Esophagus mucosa (tissue), 1 donor: ENCODE measurements at regions not wholly inside any gene's neighbourhood (a gene's known extent, or its start where the extent isn't known, plus 50 kb on each side); places are given as distances from the start of the nearest gene placed in this dataset.

Experiments
- ATAC-seq: fragments of 200-7000 bp; cut with Tn5 transposase; one replicate; pipeline ENCODE4 v1.9.1; 2020
- donor health status: DM: yes; HTN: yes; CAD: no.

DNA sequence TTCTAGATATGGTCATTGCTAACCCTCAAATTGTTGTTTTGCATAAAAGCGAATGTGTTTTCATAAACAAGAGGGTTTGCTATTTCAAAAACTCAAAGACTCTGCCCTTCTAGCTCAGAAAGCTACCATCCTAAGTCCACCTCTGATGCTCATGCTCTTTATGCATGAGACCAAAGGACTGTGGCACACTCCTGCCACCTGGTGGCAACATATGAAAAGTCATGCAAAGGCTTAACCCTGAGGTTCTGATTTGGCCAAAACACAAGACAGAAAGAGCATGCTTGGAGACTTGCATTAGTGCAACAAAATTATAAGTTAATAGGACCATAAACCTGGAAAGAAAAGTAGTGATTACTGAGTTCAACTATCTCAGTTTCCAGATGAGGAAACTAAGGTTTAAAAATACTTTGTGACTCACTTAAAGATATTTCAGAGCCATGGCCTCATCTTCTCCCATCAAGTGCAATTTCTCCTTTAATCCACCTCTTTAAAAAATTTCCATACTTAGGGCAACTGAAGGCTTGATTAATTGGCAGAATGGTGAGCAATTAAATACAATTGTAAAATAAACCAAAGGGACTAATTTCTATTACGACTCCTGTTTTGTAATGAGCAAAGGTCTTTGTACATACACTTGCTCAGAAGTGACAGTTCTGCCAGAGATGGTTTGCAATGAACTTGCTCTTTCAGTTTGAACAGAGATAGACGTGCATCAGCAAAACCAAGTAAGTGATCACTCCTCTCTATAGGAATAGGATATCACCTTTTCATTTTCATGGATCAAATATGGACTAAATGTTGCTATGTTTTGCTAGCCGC, 110.7 kb upstream of the RAD23B start:
- ATAC-seq, result peak; percentile 82

DNA sequence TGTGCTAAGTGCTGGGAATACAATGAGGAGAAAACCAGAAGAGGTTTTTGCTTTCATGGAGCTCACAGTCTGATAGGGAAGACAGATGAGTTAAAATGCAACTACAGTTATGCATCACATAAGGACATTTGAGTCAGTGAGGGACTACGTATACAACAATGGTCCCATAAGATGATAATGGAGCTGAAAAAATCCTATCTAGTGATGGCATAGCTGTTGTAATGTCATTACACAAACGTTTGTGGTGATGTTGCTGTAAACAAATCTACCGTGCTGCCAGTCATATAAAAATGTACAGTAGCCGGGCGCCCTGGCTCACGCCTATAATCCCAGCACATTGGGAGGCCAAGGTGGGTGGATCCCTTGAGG, 110.1 kb upstream of the RAD23B start:
- no peak for ATAC-seq

DNA sequence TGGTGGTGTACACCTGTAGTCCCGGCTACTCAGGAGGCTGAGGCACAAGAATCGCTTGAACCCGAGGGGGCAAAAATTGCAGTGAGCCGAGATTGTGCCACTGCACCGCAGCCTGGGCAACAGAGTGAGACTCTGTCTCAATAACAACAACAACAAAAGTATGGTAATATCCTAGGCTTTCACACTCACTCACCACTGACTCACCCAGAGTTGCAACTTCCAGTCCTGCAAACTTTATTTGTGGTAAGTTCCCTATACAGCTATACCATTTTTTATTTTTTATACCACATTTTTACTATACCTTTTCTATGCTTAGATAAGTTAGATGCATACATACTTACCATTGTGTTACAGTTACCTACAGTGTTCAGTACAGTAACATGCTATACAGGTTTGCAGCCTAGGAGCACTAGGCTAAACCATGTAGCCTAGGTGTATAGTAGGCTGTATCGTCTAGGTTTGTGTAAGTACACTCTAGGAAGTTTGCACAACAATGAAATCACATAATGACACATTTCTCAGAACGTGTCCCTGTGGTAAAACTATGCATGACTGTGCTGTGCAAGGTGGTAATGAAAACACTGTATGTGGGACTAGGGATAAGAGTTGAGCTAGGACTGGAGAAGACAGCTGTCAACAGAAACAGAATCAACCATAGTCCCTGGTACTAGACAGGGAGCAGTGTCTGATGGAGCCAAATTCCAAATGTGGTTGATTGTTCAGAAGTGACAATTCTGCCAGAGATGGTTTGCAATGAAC, 109.5 kb upstream of the RAD23B start:
- ATAC-seq, result peak; percentile 41

DNA sequence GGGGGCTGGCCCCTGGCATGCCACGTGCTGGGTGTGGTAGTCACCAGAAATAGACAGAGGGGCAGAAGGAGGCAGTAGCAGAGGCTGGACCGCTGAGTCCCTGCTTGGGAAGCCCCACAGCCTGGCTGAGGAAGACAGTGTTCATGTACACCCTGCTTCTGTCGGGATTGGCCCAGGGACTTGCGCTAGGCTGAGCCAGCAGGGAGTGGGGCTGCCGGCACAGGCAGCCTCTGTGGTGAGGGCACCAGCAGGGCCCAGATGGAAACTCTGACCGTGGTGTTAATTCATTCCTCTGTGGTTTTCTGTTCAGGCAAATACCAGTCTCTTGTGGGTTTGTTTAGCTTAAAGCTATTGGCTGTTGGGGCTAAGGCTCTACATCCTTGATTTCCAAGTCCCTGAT, 108.6 kb upstream of the RAD23B start:
- no peak for ATAC-seq

GRCh38 chr9:107175041-107175440, 108.0 kb upstream of the RAD23B start:
- peak; percentile 62 for ATAC-seq

DNA sequence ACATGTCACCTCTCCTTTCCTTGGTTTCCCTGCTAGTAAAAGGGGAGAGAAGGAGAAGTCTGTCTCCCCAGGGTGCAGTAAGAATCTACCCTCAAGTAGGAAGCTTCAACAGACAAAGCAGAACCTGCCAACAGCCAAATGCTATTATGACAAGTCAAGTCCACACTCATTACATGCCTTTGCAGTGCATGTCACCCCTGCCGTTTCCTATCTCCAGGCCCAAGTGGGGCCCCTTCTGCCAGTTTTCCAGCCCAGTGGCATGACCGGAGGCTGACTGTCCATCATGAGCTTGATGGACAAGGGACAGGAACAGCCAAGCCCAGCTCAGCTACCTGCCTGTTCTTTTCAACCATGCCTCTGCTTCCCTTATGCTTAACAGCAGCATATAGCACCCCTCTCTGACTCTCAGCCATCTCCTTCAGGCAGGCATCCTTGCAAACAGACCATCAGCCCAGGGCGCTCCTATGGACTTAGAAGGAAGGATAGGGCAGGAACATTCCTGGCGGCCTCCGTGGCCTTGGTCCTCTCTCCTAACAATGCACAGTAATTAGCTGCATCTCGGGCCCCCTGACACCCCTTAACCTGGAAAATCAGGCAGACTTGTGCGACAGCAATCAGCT, 107.2 kb upstream of the RAD23B start:
- no peak for ATAC-seq

- no peak for ATAC-seq
Measured at GRCh38 chr9:107176436-107177151, 106.5 kb upstream of the RAD23B start.

DNA sequence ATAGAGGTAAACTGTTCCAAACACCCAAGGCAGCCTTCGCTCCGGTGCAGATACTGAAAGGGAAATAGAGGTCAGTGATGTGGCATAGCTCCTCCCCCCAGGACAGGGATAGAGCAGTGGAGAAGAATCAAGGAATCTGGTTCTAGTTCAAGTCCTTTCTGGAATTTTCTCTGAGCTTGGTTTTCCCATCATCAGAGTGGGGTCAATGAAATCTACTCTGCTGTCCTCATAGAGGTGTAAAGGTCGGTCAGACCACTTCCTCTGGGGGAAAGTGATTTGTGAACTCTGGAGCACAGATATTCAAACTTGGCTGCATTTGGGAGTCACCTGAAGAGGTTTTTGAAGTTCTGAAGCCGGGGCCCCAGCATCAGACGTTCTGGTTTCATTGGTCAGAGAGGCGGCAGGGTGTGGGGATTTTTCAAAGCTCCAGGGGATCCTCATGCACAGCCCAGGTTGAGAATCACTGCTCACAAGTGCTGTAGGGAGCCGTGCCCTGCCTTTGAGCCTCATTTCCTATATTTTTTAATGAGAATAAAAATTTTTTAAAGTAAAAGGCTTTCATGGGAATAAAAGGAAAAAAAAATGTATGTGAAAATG, 105.7 kb upstream of the RAD23B start:
- ATAC-seq, result no peak

DNA sequence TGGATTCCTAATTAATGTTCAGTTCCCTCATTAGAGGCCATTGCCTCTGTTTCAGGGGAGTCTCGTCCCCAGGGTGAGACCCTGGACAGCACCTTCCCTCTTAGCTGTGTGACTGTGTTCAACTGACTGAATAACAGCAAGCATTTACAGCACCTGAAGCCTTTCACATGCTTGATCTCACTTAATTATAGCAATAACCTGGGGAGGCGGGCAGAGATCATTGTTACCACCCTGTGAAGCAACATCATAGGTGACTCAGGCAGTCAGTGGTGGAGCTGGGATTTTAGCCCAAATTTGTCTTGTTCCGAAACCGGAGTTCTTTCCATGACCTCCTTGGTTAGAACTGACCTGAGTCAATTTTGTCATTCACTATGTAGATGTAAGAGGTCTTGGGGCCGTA, 105.2 kb upstream of the RAD23B start:
- no peak for ATAC-seq

GRCh38 chr9:107178293-107178692, 104.8 kb upstream of the RAD23B start:
- no peak for ATAC-seq

DNA sequence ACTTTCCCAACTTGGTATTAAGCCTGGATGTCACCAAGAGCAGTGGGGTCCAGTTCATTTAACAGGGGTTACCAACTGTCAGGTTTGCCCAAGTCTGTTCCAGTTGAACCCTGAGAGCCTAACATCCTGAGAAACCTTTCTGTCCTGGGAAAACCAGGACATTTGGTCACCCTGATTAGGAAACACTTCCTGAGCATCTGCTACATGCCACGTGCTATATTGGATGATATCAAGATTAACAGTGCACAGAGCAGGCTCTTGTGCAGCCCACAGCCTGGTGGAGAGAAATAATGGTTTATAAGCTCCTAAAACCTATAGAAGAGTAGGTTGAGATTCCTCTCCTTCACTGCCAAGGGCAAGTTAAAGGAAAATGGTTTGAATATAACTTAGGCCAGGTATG, 102.9 kb upstream of the RAD23B start:
- ATAC-seq, result no peak

DNA sequence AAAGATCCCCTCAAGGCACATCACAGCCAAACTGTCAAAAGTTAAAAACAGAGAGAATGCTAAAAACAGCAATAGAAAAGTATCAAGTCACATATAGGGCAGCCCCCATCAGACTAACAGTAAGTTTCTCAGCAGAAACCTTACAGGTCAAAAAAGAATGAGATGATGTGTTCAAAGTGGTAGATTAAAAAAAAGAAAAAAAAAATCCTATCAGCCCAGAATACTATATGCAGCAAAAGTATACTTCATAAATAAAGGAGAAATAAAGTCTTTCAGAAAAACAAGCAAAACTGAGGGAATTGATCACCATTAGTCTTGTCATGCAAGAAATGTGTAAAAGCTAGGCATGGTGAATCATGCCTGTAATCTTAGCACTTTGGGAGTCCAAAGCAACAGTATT, 99.9 kb upstream of the RAD23B start:
- no peak for ATAC-seq

- no peak for ATAC-seq
Measured at GRCh38 chr9:107188376-107188775, 94.7 kb upstream of the RAD23B start.

DNA sequence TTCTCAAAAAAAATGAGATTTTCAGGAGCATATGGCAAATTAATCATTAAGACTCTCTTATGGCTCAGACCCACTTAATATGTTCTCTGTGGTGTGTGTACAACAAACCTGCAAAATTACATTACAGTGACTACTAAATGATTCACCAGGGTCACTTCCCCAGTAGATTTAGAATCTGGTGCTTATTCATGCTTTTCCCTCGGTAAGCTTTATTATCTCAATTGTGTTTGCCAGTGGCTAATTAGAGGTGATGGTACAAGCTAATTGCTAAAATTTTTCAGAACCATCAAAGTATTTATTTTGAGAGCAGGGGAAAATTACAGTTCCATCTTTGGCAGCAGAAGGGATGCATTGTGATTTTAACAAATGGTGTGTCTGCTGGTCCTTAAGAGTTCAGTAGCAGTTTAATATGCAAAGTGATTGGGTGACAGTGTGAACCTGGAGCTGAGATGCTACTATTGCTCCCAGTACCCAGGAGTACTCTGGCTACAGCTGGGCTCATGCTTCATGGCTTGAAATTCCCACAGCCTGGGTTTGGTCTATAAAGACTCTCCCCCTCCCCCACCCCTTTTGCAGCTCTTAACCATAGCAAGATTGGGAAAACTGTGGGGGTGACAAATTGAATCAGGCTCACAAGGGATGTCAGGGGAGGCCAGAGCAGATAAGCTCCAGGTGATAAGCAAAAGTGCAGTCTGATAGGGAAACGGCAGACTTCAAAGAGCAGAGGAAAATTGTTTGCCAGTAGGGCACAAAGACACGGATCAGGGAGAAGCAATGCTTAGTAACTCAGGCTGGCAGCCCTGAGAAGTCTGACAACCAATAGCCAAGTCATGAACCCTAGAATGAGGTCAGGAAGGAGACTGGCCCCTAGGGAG, 92.8 kb upstream of the RAD23B start:
- no peak for ATAC-seq

DNA sequence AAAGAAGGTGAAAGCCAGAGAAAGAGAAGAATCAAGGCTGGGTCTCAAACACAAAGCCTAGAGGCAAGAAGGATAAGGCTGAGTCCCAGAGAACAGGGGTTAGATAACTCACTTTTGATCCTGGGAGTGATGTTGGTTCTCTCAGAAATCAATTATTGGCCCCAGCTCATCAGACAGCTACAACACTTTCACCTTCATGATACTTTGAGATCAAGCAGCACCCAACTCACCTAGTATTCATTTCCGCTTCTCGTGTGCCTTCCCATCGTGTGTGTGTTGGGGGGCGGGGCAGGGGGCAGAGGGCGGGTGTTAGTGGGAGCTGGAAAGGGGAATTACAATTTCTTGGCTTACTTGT, 92.2 kb upstream of the RAD23B start:
- no peak for ATAC-seq

DNA sequence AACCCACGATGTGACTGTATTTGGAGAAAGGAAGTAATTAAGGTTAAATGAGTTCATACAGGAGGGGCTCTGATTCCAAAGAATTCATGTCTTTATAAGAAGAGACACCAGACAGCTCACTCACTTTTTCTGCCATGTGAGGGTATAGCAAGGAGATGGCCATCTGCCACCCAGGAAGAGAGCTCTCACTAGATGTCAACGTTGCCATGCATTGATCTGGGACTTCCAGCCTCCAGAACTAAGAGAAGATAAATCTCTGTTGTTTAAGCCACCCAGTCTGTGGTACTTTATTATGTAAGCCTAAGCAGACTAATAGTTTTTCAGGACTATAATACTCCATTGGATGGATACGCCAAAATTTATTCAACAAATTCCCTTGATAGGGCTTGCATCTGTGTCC, 89.8 kb upstream of the RAD23B start:
- ATAC-seq, result no peak

DNA sequence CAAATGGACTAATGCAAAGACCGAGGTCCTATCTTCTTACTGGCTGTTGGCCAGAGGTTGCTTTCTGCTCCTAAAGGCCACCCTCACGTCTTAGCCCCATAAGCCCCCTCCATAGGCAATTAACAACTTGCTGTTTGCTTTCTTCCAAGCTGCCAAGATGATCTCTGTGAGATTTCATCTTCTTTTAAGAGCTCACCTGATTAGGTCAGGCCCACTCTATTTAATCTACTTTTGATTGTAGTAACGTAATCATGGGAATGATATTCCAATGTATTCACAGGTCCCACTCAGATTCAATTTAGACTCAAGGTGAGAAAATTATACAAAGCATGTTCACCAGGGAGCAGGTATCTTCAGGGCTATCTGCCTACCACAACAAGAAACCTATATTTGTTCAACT, 84.4 kb upstream of the RAD23B start:
- no peak for ATAC-seq

DNA sequence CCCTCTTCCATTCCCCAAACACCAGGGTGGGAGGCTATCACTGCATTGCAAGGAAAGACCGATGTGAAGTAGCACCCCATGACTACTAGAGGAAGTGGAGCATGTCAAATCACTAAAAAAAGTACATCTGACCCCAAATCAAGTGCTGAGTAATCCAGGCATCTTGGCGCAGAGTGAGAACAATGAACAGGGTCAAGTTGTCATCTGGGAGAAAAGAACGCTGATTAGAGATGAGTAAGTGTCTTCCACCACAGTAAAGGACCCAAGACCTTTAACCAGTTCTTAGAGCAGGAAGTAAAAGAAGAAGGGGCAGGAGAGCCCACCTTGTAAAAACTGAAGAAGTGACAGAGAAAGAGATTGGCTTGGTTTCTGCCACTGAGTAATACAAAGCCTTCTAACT, 75.0 kb upstream of the RAD23B start:
- ATAC-seq, result no peak

DNA sequence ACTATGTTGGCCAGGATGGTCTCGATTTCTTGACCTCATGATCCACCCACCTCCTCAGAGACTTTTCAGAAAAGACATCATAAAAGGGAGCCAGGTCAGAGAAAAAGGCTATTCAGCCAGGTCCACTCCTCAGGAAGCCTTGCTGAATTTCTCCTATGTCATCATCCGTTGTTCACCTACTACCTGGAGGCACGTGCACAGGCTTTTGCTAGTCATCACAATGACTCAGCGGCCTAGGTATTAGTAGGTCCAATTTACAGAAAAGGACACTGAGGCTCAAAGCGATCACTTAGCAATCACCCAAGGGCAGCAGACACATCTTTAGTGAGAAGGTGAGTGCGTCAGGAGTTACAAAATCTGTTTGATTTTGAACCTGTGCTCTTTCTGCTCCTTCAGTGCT, 72.3 kb upstream of the RAD23B start:
- peak; percentile 35 for ATAC-seq

DNA sequence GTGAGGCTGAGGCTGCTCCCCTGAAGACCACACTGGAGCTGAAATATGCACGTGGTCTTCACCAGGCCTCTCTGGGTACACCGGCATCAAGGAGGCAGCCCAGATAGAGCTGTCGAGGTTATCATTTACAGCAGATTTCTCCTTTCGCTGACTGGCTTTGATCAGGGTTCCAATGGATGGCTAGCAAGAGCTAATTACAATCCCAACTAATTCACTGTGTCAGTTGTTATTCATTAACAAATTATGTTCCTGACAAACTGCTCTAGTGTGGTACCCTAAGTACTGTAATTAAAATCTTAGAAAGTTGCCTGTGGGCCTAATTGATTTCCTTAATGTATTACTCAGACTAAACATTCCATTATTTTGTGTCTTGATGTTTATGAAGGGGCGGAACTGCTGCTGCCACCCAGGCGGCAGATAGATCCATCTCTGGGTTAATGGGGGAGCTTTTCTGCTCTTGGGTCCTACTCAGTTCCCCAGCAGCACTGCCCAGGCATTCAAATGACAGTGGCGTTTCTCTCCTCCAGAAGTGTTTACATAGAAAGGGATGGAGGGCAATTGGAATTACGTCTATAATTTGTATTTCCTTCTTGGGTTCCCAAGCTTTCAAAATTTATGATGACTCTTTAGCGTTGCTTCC, 71.7 kb upstream of the RAD23B start:
- no peak for ATAC-seq

DNA sequence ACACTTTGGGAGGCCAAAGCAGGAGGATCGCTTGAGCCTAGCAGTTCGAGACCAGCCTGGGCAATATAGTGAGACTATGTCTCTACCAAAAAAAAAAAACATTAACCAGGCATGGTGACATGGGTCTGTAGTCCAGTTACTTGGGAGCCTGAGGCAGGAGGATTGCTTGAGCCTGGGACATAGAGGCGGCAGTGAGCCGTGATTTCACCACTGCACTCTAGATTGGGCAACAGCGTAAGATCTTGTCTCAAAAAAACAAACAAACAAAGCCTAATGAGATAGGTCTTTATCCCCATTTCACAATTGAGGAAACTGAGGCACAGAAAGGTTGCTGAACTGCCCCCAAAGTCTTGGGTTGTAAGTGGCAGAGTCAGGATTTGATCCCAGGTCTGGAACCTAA, 70.5 kb upstream of the RAD23B start:
- ATAC-seq, result no peak
